Hepatic stellate cell (primary cell): ENCODE measurements at regions not wholly inside any gene's neighbourhood (a gene's known extent, or its start where the extent isn't known, plus 50 kb on each side); places are given as distances from the start of the nearest gene placed in this dataset.

Source experiments
- DNase-seq: peaks from one replicate; pipeline ENCODE4 v3.0.0; 2011; ENCODE audit warnings: low spot score

DNA sequence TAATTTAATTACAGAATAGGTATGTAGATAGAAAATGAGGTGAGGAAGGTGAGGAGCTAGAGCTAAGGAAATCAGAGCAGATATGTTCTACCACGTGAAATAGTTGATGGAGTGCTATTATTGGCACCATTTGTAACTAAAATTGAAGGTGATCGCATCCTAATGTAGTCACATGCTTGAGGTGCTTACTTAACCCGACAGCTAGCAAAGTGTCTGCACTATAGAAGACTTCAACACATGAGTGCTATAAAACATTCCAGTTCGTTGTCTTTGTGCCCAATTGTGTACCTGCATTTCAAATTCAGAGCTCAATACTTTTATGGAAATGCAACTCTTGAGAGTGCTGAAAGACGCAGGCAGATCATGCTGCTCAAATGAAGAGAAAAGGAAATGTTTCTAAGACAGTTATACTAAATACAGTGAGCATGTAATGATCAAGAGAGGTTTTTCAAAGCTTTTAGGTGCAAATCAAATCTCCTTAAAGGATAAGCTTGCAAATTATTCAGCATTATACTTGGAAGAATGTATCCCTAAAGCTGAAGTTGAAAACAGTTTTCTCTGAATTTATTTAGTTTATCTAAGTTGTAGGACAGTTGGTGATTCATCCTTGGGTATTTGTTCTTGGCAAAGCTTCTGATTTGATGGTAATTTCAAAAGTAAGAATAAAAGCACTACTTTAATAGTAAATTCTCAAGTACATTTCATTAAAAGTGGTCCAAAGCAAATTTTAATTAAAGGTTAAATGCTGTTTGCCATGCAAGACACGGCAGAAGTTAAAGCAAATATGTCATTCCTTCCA is 223.9 kb upstream of the EPHA5 start:
- no peak for DNase-seq

DNA sequence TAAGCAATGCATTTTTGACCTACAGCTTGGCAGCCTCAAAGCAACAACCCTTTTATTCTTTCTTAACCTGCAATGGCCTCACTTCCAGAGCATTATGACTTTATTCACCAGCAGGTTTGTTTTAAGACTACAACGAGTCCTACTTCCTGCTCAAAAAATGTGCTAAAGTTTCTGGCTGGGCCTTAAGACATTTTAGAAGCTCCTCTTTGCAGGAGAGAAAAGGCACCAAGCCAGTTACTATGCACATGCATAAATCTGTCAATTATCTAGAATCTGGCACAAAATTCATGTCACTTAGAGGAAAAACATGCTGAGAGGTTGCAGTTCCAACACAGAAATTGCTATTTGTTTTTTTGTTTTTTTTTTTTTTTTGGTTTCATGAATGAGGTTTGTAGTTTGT is 223.0 kb upstream of the EPHA5 start:
- DNase-seq = no peak

DNA sequence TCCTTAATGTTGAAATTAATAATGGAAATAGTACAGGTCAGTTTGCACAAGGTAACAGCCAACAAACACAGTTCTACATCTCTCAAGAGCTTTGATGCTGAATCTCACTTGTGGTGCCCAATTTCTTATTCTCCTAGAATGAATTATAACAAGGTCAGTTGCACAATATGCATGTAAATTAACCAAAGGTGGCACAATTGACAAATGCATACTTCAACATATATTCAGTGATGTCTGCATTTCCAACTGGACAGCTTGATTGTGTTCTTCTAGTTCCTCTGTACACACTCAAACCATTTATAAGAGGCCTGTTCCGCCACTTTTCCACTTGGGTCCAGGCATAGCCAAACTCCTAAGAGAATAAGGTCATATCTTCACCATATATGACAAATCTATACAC is 210.3 kb upstream of the EPHA5 start:
- no peak for DNase-seq

DNA sequence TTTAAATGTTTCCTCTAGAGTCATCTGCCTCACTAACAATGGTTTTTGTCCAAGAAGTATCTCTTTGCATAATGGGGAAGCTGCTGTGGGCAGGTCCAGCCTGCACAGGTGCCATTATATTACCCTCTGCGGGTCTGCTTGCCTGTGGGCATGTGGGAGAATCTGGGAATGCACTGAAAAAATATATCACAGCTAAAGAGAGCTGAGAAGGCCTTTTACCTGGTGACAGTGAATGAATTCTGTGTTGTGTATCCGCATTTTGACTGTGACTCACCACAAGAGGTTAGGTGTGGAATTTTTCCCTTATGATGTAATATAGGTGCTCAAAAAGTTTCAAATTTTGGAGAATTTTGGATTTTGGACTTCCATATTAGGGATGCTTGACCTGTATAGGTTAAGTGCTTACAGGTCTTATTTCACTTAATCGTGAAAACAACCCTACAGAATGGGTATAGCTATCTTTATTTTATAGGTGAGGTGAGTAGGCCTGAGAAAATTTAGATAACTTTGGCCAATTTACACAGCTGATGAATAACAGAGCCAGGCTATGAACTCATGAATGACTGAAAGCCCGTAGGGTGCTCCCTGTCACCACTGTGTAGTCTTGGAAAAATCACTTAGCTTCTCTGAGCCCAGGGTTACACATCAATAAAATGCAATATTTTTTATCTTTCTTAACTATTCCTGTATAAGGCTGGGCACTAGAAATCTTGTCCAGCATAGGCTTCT is 198.0 kb upstream of the EPHA5 start:
- no peak for DNase-seq

DNA sequence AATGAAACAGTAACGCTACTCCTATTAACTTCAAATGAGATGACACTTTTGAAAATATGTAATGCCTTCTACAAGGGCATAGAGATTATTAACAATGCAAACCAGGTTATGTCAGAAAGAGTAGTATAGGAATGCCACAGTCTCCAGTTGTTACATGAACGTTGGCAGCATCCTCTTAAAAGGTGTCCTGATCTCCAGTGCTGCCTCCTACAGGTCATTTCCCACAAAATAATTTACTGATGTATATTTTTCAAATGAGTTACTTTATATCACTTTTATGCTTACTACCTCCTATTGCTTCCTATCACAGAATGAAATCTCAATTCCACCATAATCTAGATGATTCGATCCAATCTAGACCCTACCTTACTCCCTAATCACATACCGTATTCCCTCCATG is 195.2 kb upstream of the EPHA5 start:
- no peak for DNase-seq

DNA sequence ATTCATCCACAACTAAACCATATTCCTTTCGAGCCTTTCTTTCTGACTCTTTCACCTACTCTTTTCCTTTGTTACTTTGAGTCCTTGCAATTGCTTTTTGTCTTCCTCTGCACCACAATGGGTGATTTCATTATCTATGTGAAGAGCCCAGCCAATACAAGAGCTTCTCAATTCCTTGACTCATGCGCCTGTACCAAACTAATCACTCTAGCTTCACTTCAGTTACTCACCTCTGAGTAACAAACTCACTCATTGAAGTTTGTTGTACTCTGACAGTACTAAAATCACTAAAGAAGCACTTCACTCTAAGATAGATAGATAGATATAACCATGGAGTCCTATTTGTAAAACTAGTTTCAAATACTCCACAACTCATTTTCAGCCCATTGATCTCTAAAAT is 191.7 kb upstream of the EPHA5 start:
- DNase-seq = no peak

DNA sequence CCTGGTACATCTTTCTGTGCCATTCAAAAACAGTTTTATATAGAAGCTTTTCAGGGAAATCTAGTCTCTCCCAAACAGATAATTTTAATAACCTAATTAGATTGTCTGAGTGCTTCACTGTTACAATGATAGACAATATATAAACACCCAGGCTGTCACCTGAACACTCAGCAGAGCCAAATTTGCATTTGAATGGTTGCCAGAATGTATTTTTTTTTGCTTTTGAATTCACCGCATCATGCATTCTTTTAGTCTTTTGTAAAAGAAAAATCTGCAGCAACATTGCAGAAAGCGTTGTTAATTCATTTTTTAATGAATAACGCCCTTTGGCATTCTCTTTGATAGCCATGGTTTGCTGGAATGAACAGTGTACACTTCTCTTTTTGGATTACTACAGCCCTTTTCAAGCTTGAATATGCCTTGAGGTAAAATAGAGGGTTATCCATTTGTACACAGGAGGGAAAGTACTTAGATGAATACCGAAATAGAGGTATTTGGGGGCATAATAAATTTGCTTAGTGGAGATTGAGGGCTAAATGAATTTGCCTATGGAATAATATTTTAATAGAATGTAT is 175.0 kb upstream of the EPHA5 start:
- DNase-seq = no peak

DNA sequence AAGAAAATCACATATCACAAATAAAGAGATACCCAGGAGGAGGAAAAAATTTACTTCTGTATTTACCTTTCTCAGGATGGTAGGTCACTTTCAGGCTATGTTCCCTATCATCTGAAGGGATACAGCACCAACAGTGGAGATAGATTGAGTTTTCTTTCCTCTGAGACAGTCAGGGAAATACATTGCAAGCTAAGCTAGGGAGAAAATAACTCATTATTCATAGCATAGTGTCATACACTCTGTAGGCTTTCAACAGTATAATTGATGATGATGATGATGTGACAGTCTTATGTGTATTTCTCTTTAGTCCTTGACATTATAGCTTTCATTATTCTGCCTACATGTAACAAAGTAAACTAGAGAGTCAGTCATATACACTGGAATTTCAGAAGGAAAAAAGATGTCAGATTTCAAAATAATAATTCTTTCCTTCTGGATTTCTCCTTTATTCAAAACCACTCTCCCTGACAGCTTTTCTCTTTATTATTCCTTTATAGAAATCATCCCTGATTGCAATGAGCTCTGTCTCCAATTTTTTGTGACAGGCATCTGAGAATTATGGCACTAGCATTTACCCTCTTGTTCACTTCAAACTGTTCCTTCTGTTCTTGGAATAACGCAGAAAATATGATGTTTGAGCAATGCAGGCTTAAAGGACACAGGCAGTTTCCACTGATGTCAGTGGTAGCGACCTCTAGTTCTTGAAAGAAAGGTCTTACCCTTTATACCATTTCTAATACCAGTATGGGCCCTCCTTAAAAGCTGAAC is 169.1 kb upstream of the EPHA5 start:
- DNase-seq = no peak

DNA sequence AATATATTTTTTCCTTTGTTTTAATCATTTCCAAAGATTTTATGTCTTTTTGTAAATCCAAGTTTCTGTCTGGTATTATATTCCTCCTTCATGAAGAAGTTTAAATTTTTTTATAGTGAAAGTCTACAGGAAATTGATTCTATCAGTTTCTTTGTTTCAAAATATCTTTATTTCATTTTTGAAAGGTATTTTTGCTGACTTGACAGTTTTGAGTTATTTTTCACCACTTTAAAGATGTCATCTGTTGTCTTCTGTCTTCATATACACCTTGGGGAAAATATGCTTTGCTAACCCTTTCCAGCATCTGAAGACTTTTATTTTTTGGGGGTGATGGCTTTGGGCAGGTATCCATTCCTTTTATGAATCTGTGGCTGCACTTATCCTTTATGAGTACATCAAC is 164.4 kb upstream of the EPHA5 start:
- no peak for DNase-seq

DNA sequence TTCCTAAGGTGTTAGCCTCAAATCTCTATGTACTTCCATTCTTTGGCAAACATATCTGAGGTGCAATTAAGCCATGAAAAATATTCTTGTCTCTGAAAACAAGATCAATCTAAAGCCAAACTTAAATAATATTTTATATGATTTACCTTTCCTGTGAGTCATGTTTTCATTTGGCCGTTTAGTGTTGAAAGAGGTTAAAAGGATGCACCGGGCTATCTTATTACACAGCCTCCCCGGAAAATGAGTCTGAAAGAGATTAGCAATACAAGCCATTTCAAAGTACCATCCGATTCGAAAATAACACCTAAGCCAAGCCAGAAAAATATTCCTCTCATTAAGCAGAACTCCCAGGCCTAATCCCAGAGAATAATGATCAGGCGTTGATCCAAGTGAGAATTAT is 161.5 kb upstream of the EPHA5 start:
- no peak for DNase-seq

DNA sequence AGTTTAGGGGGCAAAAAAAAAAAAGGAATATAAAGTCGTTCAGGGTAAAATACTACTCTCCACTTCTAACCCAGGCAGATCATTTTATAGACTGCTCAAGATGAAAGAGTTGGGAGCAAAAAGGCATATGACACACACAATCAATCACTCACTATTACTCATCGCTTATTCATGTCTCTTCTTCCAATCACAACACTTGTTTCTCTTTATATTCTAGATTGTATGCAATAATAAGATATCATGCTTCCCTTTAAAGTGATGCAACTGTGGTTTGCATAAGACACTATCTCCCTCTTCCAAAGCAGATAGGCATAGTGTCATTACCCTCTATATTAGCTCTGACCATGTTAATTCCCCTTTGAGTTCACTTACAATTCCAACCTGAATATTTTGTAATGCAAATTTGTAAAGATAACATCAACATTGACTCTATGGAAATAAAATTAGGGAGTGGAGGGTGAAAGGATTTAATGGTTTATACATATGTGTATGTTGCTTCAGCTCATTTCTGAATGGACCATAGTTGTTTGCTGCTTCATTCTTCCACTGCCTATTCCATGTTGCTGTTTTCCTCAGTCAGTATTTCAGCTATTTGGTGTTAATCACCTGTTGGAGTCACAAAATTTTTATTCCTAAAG is 154.9 kb upstream of the EPHA5 start:
- DNase-seq = no peak

DNA sequence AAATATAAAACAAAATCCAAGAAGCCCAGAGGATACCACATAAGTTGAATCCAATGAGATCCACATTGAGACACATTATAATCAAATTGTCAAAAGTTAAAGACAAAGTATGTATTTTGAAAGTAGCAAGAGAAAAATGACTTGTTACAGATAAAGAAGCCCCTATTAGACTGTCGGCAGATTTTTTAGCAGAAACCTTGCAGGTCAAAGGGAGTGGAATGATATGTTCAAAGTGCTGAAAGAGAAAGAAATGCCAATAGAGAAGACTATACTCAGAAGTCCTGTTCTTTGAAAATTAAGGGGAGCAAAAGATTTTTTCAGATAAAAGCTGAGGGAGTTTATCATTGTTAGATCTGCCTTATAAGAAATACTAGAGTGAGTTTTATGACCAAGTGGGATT is 148.9 kb upstream of the EPHA5 start:
- no peak for DNase-seq

DNA sequence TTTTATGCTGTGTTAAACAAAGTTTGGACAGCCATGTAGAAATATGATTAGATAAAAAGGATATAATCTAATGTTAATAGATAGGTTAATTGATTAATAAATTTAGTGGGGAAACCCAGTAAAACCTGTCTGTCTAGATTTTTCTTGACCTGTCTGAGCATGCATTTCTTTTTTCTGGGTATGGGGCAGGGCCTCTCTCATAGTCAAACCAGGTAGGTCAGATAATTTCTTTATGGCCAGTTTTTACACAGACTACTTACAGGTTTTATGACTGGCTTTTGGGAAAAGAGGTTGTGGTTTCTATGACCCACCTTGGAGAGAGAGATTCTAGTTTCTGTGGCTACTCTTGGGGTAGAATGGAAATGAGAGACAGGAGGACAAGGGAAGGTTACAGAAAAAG is 135.6 kb upstream of the EPHA5 start:
- DNase-seq = no peak

DNA sequence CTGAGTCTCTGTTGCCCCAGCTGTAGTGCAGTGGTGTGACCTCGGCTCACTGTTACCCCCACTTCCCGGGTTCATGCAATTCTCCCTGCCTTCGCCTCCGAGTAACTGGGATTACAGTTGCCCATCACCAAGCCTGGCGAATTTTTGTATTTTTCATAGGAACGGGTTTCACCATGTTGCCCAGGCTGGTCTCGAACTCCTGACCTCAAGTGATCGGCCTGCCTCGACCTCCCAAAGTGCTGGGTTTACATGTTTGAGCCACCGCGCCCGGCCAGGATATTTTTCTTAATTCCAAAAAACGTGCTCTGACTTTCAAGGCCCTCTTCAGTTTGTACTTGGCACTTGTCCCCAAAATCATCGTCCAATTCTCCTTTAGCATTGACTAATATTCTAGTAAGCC is 129.2 kb upstream of the EPHA5 start:
- DNase-seq = no peak

DNA sequence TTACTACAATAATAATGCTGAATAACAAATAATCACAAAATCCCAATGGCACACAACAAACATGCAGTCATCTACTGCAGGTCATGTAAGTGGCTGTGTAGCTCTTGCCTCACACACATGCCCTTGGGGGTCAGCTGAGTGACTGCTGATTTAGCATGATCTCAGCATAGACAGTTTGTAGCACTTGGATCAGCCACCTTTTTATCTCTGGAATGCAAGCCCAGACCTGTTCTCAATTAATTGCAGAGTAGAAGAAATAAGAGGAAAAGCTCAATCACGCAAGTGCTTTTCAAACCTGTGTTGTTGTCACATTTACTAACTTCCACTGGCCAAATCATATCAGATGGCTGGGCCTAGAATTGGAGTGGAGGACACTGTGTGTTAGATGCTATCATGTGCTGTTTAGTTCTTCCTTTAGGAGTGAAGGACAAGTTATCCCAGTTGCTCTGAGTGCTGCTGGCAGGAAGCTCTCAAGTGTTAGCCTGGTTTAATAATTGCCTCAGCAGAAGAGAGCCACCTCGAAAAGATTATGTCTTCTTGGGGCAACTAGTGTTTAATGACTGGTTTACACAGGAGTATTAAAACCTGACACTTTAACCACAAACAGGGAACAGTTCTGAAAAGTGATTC is 128.3 kb upstream of the EPHA5 start:
- no peak for DNase-seq

DNA sequence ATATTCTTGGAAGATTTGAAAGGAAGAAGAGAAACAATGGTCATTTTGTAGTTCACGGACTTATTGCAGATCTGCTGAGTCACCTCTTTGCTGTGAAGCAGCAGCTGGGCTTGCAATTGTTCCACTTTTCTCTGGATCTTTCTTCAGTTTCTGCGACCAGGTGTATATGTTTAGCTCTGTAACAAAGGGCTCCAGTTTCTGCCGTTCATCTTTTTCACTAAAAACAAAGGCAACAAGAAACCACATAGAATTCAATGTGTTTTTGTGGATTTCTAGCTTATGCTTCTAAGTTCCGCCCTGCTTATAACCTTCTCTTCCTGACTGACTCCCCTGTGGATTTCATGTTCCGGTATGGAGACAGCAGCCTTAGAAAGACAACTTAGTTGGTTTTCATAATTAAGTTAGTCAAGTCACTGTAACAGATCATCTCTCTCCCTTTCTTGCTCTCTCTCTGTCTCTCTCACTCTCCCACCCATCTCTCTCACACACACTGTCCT is 121.6 kb upstream of the EPHA5 start:
- DNase-seq = no peak

DNA sequence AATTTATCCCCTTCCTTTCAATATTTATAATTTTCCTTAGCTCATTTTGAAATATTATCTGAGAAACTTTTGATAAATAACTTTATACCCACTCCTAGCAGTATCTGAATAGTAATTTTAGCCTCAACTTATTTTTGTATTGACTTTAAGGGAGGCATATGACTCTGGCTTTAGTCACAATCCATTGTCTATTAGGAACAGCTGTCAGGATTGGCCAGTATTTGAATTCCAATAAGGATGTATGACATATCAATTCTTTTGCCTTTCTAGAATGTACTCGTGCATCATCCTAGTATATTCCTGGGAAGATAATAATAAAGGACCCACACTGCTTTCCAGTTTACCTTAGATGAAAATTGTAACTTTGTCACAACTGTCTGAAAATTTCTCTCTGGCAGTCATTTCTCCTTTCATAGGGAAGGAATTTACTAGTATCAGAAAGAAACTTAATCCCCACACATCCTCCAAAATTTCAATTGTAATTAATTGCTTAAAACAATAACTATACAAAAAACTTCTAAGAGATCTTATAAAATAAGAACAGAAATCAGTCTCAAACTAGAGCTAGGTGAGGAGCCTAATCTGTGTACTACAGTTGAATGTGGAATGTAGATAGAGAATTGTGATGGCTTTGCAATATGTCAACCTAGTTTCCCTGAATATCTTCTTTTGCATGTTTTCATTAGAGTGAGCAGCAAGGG is 121.0 kb upstream of the EPHA5 start:
- DNase-seq = no peak

DNA sequence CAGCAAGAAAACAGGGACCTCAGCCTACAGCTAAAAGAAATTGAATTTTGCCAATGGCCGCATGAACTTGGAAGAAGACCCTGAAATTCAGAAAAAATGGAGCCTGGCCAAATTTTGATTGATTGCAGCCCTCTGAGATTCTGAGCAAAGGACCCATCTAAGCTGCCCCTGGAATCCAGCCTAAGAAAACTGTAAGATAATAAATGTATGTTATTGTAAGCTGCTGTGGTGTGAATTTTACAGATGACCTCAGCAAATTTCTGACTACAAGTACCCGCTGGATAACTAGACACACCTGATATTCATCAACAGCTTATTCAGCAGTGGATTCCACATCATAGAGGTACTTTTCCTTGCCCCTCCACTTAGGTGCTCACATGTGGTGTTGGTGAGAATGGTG is 119.5 kb upstream of the EPHA5 start:
- no peak for DNase-seq

DNA sequence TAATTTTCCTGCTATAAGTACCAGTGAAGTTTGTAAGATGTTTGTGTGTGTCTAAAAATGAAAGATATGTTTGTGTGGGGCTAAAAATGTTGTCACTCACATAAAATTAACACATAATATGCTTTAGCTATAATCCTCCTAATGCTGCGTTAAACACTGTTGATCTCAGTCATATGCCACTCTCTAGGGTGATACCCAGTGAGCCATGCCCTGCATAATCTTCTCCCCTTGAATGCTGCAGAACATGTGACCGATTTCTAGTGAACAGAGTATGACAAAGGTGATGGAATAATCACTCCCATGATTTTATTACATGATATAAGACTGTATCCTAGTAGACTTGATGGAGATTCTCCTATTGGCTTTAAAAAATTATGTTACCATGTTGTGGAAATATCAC is 119.1 kb upstream of the EPHA5 start:
- no peak for DNase-seq

DNA sequence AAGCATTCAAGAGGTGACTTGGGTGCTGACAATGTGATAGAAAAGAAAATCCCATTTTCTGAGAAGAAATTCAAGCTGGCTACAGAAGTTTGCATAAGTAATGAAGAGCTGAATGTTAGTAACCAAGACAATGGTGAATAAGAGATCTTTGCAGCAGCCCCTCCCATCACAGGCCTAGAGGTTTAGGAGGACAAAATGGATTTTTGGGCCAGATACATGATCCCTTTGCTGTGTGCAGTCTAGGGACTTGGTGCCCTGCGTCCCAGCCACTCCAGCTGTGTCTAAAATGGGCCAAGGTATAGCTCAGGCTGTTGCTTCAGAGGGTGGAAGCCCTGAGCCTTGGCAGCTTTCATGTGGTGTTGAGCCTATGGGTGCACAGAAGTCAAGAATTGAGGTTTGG is 107.0 kb upstream of the EPHA5 start:
- DNase-seq = no peak

DNA sequence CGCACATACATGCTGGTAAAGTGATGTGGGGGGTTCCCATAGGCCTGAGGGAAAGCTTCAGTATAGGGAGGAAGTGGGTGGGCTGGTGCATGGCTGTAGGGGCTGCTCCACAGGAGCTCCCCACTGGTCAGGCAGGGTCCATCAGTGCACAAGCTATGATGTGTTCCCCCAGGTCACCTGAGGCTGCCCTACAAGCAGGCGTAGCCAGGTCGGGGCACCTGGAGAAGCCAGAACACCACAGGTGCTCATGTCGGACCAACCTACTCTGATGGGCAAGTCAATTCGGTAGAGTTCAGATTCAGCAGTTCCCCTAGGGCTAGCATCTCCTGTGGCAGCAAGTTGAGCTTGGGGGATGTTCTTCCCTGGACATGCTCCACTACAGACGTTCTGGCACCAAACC is 103.3 kb upstream of the EPHA5 start:
- no peak for DNase-seq
